Fibroblast of lung (primary cell): ENCODE measurements at regions not wholly inside any gene's neighbourhood (a gene's known extent, or its start where the extent isn't known, plus 50 kb on each side); places are given as distances from the start of the nearest gene placed in this dataset.

Source experiments
- CTCF ChIP-seq, 2 donors: IDR thresholded peaks in 1 of 2; conservative IDR thresholded peaks in 1 of 2; 1 replicate in 1 of 2; 2 replicates in 1 of 2; pipeline ENCODE4 v1.5.1; 2011 to 2012; ENCODE audit warnings: low read length in 2 of 2, control low read depth in 1 of 2, inconsistent platforms in 1 of 2, low read depth in 1 of 2, mild to moderate bottlenecking in 1 of 2
- EZH2 ChIP-seq: IDR thresholded peaks from 2 replicates; pipeline ENCODE4 v1.5.1; 2012; ENCODE audit warnings: low read length, control low read depth, mild to moderate bottlenecking; ENCODE audit errors: missing control alignments

- TF ChIP-seq CTCF (conservative IDR thresholded peaks at IDR 0.05 in 1 of 2, IDR thresholded peaks at IDR 0.05 in 1 of 2; ENCODE audit: low read depth in 1 of 2, low read length in 2 of 2) (no peak), EZH2 (no peak)
These were observed 68.7 kb upstream of the FN1 start for GRCh38 chr2:215504547-215504946.
